Testis (tissue), 2 donors: ENCODE measurements at regions not wholly inside any gene's neighbourhood (a gene's known extent, or its start where the extent isn't known, plus 50 kb on each side); places are given as distances from the start of the nearest gene placed in this dataset.

Experiments used
- DNase-seq: peaks from one replicate; pipeline ENCODE4 v3.0.0-alpha.2; 2019
- H3K27ac ChIP-seq, 2 donors: fragments of 200-600 bp; sonication (generic); one replicate each; pipeline ENCODE4 v1.5.1; 2019
- H3K27me3 ChIP-seq: fragments of 200-600 bp; sonication (generic); one replicate; pipeline ENCODE4 v1.5.1; 2019
- H3K36me3 ChIP-seq: fragments of 200-600 bp; sonication (generic); one replicate; pipeline ENCODE4 v1.5.1; 2017; ENCODE audit warnings: low read depth; ENCODE audit errors: missing control alignments
- H3K4me1 ChIP-seq: fragments of 200-600 bp; sonication (generic); one replicate; pipeline ENCODE4 v1.5.1; 2019
- H3K4me3 ChIP-seq, 2 donors: fragments of 200-600 bp; sonication (generic); one replicate each; pipeline ENCODE4 v1.5.1; 2017 to 2019
- H3K9me3 ChIP-seq: fragments of 200-600 bp; sonication (generic); one replicate; pipeline ENCODE4 v1.5.1; 2017
- CTCF ChIP-seq, 3 experiments: fragments of 450-650 bp in 2 of 3; fragments of 200-600 bp in 1 of 3; sonication (generic) in 1 of 3; IDR thresholded peaks; one replicate each; pipeline ENCODE4 v1.5.1; 2016 to 2019; ENCODE audit warnings: antibody characterized with exemption in 3 of 3, mild to moderate bottlenecking in 2 of 3, moderate library complexity in 1 of 3
- POLR2A ChIP-seq: fragments of 450-650 bp; IDR thresholded peaks from one replicate; pipeline ENCODE4 v1.6.1; 2017; ENCODE audit warnings: antibody characterized with exemption, mild to moderate bottlenecking, moderate library complexity
- WGBS, 2 donors: methylation state at CpG; one replicate each; pipeline ENCODE4 v1.1.5; 2018; 5-methylcytosine and 5-hydroxymethylcytosine counted together
- intact Hi-C: fragments of 100-400 bp; cut with DNase I; formaldehyde crosslinking; loops from one replicate; pipeline ENCODE4 v1.15.1; 2023; ENCODE audit warnings: low total_unique reads

DNA sequence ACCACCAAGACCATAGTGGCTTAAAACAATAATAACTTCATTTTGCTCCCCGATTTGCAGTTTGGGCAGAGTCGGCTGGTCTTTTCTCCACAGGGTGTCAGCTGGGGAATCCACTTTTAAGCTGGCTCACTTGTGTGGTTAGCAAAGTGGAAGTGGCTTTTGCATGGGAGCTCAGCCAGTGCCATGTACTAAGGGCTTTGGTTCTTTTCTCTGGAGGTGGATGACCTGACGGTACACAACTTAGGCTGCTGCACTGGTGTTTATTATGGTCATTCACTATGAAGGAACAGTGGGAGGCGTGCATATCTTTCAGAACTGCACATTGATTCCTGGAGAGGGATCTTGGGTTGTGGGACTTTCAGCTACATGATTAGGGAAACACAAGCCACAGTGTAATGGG is 141.0 kb downstream of the OR2B2 start:
- no peak for DNase-seq
- Histone ChIP-seq H3K4me1 (peaks cover 2% of the 10 kb centered on the region), H3K27me3 (no peaks in the 10 kb centered on the region), H3K27ac (no peak overlapping the region), H3K4me3 (no peak overlapping the region), H3K36me3 (no peaks in the 10 kb centered on the region), H3K9me3 (no peaks in the 10 kb centered on the region)
- intact Hi-C loops: no loop called here
- 67 to 71% methylated on average over 4 of the region's 4 CpGs for WGBS, 2 donors
- TF ChIP-seq CTCF (IDR thresholded peaks at IDR 0.05) (no peak), POLR2A (no peak)

DNA sequence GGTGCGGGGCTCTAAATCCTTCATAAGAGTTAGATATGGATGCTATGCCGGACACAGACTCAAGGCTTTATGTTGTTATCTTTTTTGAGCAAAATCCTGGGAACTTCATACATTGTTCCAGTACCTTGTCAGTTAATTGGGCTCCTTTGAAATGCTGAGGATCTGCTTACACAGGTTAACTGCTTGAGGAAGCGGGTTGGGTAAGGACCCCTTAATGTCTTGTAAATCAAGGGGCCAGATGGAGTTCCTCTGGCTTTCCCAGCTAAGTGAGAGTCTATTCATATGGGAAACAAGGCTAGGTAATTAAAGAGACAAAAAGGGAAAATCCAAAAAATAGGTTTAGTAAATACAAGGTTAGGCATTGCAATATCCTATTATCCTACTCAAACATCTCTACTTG is 141.5 kb downstream of the OR2B2 start:
- Histone ChIP-seq H3K27ac (no peak overlapping the region), H3K4me3 (no peak overlapping the region), H3K9me3 (no peaks in the 10 kb centered on the region), H3K27me3 (no peaks in the 10 kb centered on the region), H3K4me1 (peaks cover 2% of the 10 kb centered on the region), H3K36me3 (no peaks in the 10 kb centered on the region)
- intact Hi-C loops: no loop called here
- TF ChIP-seq POLR2A (no peak), CTCF (IDR thresholded peaks at IDR 0.05) (no peak)
- DNase-seq: no peak
- WGBS, 2 donors: 77 to 78% methylated on average over 3 of the region's 3 CpGs

- Histone ChIP-seq H3K4me3 (no peak overlapping the region), H3K27ac (no peak overlapping the region), H3K36me3 (no peaks in the 10 kb centered on the region), H3K9me3 (no peaks in the 10 kb centered on the region), H3K27me3 (no peaks in the 10 kb centered on the region), H3K4me1 (peaks cover 2% of the 10 kb centered on the region)
- DNase-seq: no peak
- TF ChIP-seq CTCF (IDR thresholded peaks at IDR 0.05): no peak
- TF ChIP-seq POLR2A: no peak
- 100% methylated on average over 1 of the region's 1 CpG for WGBS, 2 donors
- intact Hi-C loops: no loop called here
Measured at GRCh38 chr6:27768556-27768955, 143.6 kb downstream of the OR2B2 start.

DNA sequence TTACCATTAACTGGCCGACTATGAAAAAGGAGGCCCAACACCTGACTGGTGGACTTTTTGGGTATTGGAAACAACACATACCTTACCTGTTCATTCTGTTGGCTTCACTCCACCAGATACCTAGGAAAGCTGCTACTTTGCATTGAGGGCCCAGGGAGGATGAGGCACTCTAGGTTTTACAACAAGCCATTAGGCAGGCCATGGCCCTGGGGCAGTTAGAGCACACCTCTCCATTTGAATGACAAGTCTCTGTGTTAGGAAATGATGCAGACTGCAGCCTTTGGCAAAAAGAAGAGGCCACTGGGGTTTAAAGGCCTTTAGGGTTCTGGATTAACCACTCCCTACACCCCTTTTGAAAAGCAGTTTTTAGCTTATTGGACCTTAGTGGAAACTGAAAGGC is 144.3 kb downstream of the OR2B2 start:
- intact Hi-C loops: no loop called here
- Histone ChIP-seq H3K4me3 (no peak overlapping the region), H3K27ac (no peak overlapping the region), H3K36me3 (no peaks in the 10 kb centered on the region), H3K9me3 (no peaks in the 10 kb centered on the region), H3K27me3 (no peaks in the 10 kb centered on the region), H3K4me1 (peaks cover 2% of the 10 kb centered on the region)
- 78 to 89% methylated on average over 1 of the region's 1 CpG for WGBS, 2 donors
- no peak for TF ChIP-seq POLR2A
- no peak for TF ChIP-seq CTCF (IDR thresholded peaks at IDR 0.05)
- no peak for DNase-seq

DNA sequence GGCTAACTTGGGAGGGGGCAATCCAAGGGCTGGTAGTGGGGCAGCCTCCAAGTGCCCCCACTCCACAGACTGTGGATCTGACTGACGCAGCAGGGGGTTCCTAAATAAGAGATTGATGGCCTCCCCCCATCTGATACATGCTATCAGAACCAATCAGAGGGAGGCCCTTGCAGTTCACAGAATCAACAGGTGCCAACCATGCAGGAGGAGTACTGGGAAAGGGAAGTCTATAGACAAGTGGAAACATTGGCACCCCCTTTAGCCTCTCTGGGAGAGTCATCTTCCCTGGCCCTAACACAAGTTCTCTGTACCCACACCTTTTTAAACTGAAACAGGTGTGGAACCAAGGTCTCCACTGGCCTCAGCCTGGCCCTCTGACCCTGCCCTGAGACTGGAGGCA is 145.8 kb downstream of the OR2B2 start:
- Histone ChIP-seq H3K9me3 (no peaks in the 10 kb centered on the region), H3K36me3 (no peaks in the 10 kb centered on the region), H3K27ac (no peak overlapping the region), H3K27me3 (no peaks in the 10 kb centered on the region), H3K4me1 (no peaks in the 10 kb centered on the region), H3K4me3 (no peak overlapping the region)
- no peak for DNase-seq
- WGBS, 2 donors: 93 to 100% methylated on average over 1 of the region's 1 CpG
- intact Hi-C loops: no loop called here
- TF ChIP-seq POLR2A: no peak
- no peak for TF ChIP-seq CTCF (IDR thresholded peaks at IDR 0.05)
